ENCODE measurements at regions not wholly inside any gene's neighbourhood (a gene's known extent, or its start where the extent isn't known, plus 50 kb on each side); places are given as distances from the start of the nearest gene placed in this dataset.
"Not testable (repeated sequence)": the region's sequence is repeated elsewhere in the genome, so short reads cannot be mapped to it uniquely, and the experiment has no call there.

GRCh38 chr6:77322604-77323003, 140.7 kb downstream of the HTR1B start:
- no peak for DNase-seq

- DNase-seq: no peak
Observed at GRCh38 chr6:77318256-77318655, 145.0 kb downstream of the HTR1B start.

GRCh38 chr6:77313595-77313994, 149.7 kb downstream of the HTR1B start:
- no peak for DNase-seq

- no peak for DNase-seq
Observed at GRCh38 chr6:77299931-77300330, 163.4 kb downstream of the HTR1B start.

DNA sequence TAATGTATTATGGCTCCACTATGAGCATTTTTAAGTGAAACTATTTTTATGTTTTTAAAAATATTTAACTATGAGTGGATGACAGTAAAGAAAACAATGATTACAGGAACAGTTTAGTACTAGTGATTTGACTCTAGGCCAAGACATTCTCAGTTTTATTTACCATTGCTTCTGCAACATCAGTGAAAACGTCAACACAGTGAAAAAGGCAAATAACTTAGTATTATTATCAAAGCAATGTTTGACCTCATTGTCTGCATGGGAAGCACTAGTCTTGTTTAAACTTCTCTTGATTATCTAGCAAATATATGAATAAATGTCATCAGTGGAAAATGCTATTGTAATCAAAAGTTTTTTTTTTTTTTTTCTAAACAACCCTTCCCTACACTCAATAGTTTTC, 165.0 kb downstream of the HTR1B start:
- no peak for DNase-seq

- no peak for DNase-seq
Observed at GRCh38 chr6:77292564-77293546, 170.4 kb downstream of the HTR1B start.

- DNase-seq: no peak
Observed at GRCh38 chr6:77290798-77291197, 172.5 kb downstream of the HTR1B start.

GRCh38 chr6:77286541-77286940, 176.8 kb downstream of the HTR1B start:
- no peak for DNase-seq

DNA sequence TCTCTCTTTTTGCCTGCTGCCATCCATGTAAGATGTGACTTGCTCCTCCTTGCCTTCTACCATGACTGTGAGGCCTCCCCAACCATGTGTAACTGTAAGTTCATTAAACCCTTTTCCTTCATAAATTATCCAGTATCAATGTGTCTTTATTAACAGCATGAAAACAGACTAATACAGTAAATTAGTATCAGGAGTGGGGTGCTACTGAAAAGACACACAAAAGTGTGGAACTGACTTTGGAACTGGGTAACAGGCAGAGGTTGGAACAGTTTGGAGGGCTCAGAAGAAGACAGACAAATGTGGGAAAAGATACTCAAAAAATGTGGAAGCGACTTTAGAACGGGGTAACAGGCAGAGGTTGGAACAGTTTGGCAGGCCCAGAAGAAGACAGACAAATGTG, 189.4 kb downstream of the HTR1B start:
- no peak for DNase-seq

GRCh38 chr6:77264970-77265369, 198.3 kb downstream of the HTR1B start:
- no peak for DNase-seq

DNA sequence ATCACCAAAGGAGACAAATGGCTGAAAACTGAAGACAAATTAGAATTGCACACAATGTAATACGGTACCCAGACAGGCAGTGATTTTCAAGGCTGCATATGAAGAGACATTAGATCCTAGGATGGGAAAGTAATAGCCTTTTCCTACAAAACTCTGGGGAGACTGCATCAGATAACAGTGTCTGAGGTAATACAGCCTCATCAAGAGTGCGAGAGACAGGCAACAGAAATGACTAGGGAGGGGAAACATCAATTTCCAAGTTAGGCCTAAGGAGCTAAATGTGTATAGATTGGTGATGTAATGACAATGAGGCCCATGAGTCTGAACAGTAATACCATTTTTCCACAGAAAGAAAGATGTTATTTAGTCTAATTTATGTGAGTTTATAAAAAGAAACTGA, 200.3 kb downstream of the HTR1B start:
- DNase-seq: no peak

GRCh38 chr6:77251801-77252200, 211.5 kb downstream of the HTR1B start:
- DNase-seq: not testable (repeated sequence)

- DNase-seq: no peak
Observed at GRCh38 chr6:77249560-77249959, 213.7 kb downstream of the HTR1B start.

DNA sequence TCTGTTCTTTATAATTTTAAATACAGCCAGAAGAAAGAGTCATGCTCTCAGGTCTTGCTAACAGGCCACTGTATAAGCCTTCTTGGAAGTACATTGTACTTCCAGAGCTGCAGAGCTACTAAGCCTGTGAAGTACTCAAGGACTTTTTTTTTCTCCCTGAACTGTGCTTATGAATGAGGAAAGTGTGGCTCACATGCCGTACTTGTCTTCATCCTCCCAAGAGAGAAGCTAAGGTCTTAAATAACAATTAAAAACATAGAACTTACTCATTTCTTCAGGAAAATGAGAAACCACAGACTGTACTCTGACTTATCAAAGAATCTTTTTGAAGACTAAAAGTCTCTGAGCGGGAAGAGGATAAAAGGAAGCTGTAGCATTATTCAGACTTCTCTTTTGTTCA, 218.3 kb downstream of the HTR1B start:
- no peak for DNase-seq

DNA sequence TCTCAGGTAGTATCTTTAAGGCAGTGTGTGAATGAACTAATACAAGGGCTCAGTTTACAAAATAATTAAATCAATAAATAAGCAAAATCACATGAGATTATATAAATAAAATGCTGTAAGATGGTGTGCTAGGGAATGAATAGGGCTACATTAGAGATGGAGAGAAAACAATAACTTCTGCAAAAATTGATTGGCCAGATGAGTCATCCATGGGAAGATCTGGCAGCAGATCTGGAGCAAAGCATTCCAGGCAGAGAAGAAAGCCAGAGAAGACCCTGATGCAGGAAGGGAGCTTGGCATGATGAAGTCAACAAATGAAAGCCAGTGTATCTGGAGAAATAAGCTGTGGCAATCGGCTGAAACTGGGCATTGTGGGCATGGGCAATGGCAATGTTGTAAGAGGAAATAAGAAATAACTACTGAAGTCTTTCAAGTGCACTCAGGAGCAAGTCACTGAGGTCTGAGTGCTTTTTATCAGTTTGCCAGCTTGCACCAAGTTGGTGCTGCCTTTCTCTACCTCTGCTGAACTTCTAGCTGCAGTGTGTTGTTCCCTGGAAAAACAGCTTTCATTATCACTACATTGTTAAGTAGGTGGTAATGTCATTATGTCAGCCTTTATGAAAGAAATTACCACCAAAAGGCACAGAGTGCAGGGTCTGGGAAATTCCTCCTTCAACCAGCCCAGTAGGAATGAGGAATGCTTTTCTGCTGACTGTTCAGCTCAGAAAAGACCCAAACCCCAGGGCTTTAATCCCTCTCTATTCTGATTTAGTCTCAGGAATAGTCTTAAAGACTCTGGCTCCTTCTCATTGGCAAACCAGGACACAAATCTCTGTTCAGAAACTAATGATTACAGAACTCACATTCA, 231.6 kb downstream of the HTR1B start:
- DNase-seq: no peak

- no peak for DNase-seq
Observed at GRCh38 chr6:77228279-77228678, 235.0 kb downstream of the HTR1B start.

DNA sequence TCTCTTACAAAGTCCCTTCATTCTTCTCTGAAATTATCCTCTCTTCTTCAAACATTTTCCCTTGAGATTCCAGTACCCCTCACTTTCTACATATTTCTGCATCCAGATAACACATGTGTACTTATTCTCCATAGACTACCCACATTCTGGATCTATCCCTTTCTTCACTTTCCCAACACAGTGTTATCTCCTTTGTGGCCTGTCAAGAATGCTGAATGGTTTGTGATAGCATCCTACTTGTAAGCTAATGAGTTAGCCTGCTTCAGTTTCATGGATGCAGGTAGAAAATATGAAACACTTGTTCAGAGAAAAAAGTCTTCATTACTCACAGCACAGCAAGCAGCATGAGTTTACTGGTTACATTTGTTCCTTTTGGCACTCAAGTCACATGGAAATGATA, 245.4 kb downstream of the HTR1B start:
- DNase-seq: no peak

DNA sequence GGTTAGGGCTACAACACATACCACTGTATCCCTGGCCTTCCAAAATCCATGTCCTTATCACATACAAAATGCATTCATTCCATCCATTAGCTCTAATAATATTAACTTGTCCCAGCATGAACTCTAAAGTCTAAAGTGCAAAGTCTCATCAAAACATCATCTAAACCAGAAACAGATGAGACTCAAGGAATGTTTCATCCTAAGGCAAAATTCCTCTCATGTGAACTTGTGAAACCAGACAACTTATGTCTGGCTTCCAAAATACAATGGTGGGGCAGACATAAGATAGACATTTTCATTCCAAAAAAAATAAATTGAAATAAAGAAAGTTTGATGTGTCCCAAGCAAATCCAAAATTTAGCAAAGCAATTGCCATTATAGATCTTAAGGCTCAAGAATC, 257.4 kb downstream of the HTR1B start:
- no peak for DNase-seq

DNA sequence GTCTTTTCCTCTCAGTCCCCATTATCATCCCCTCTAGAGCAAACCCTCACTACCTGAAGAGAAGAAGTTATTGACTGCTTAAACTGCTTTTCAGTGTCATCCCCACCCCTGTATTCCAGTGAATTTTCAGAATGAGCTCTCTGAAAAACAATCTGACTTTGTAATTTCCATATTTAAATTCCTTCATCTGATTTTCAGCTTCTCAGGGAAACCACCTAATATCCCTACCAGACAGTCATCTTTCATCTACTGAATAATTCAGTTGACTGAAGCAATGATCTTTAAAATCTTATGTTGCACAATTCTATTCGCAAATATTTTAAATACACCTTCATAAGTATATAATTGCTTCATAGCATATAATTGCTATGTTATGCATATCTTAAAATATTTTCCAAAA, 258.7 kb downstream of the HTR1B start:
- no peak for DNase-seq

DNA sequence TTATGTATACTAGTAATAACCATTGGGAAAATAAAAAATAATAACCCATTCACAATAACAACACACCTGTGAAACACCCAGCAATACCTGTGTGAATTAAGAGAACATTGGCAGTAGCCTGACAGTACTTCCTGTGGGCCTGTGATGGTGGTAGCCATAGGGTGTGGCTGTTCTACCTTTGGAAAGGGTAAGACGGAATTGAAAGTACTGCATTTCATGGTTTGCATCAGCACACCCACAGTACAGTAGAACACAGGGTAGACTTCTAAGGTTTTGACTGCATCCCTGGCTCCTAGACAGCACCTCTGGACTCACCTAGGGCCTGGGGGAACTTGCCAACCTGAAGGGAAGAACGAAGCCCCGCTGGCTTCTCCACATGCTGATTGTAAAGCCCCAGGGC, 279.8 kb downstream of the HTR1B start:
- no peak for DNase-seq

DNA sequence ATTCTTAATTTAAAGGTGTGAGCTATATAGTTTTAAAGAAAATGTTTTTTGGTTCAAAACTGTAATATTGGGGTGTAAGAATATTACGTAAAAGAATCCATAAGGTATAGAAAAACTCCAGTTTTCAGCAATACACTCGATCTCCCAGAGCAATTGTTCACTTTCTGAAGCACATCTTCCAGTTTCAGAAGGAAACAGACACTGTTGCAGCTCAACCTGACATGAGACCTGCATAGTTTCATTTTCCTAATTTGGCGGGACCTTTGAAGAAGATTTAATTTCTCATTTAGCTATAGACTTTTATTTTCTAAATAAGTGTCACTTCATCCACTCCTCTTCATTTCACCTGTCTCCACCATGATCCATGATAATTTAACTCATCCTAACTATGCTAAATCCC, 281.5 kb downstream of the HTR1B start:
- DNase-seq: no peak

DNA sequence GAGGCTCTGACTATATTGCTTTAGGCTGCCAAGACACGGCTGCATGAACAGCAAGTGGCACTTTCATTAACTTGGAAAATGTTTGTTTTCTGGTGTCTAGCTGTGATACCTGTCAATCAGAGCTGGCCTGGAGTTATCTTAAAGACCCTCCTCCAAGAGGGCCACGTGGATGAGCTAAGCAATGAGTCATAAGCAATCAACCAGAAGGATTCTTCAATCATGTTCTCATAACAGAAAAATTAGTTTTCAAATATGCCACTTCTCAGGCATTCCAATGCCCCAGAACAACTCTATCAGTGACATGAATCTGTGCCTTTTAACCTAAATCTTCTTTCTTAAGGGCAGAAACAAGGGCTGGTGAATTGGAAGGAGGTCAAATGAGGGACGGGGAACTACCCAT, 283.0 kb downstream of the HTR1B start:
- DNase-seq: peak; percentile 8

DNA sequence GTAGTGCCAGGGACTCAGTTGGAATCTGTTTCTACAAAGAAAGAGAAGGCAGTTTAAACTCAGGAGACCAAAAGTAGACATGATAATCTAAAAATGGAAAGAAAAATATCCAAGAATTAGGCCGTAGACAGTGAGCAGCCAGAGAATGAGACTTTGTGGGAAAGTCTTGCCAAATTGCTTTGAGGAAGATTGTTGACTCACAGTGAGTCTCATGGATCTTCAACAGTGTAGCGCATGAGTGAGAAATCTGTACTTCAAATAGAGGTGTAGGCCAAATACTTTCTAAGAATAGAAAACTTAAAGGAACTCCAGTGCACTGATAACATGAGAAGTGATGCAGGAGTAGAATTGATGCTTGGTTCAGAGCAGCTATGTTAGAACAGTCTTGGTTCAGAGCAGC, 284.5 kb downstream of the HTR1B start:
- DNase-seq: no peak

DNA sequence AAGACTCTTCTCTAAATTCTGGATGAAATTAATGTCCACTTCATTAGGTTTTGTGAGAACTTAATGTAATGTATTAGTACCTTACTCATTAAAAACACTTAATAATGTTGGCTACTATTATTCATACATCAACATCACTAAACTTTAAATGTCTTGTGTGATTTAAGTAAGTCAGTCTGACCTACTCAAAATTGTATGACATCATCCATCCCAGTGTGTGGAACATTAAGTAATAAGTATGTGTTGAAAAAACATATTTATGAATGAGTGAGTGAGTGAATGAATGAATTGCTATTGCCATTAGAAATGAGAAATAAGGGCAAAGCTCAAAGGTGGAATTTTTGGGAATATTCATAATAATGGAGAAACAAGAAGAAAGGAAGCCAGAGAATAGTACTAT, 285.8 kb downstream of the HTR1B start:
- no peak for DNase-seq
